ENCODE measurements at regions not wholly inside any gene's neighbourhood (a gene's known extent, or its start where the extent isn't known, plus 50 kb on each side); places are given as distances from the start of the nearest gene placed in this dataset.

DNA sequence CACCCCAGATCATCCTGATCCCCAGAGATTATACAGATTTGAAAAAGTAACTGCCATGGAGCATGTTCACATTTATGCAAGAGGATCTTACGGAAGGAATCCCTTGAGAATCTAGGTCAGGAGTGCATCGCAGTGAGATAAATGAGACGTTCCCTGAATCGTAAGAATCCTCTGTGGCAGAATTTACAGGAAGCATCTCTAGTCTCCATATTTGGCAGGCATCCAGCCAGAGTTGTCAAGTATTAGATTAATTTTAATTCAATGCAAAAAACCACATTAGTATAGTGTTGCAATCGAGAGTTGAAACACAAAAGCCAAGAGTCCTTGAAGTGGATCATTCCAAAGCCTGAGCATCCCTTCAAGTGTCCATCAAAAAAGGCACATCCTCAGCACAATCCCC is 100.8 kb downstream of the RRAGC start:
- H3K79me1 ChIP-seq (replicated peaks; ENCODE audit: low read length, poor library complexity, severe bottlenecking), result no peaks in the 10 kb centered on the region
- H4K8ac ChIP-seq (ENCODE audit: low read length), result no peak overlapping the region

DNA sequence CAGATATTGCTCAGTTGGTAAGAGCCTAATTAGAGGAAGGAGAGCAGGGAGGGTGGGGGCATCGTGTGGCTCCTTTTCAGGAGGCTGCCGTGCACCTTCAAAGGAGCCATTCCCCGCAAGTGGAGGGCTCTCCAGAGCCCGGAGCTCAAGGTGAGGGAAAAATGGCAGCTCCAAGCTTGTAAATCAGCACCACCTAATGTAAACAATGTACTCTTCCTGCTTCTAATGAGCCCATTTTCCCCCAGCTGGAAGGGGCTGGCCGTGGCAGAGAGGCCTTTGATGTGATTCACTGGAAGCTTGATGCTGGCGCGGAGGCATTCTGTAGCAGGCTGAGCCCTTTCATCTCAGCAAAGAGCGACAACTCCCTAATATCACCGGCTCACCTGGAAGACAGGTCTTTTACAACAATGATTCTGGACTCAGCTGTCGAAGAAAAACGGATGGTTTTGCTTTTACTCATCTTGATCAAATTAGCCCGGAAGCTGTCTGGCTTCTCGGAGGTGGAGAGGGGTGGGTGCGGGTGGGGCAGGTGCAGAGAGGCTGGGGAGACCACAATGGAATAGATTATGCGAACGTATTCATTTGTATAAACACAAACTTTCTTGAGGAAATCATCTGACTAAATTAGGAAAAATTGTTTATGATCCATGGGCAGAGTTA is 112.5 kb downstream of the RRAGC start:
- no peak overlapping the region for H3K9ac ChIP-seq (ENCODE audit: low read length)
- H3K4ac ChIP-seq (ENCODE audit: low read depth in 1 of 2, low read length in 2 of 2), result no peak overlapping the region
- H3K27me3 ChIP-seq (ENCODE audit: control insufficient read depth in 1 of 2, insufficient read depth in 1 of 2, low read length in 2 of 2), result peaks cover 0 to under 1% of the 10 kb centered on the region in 2 experiments
- no peaks in the 10 kb centered on the region for H3K4me1 ChIP-seq (ENCODE audit: control insufficient read depth, insufficient read depth, low read depth, low read length)
- no peak overlapping the region for H3K23ac ChIP-seq (ENCODE audit: low read length in 2 of 2)
- no peak overlapping the region for H3K14ac ChIP-seq (ENCODE audit: low read length in 2 of 2)
- H3K9me3 ChIP-seq (ENCODE audit: control insufficient read depth, low read length), result peaks cover 5% of the 10 kb centered on the region
- H3K4me3 ChIP-seq (ENCODE audit: insufficient read depth in 1 of 2, low read depth in 1 of 2, low read length in 2 of 2), result no peak overlapping the region
- no peak overlapping the region for H4K91ac ChIP-seq (ENCODE audit: low read length)
- H2AFZ ChIP-seq (ENCODE audit: low read depth, low read length), result no peak overlapping the region
- no peaks in the 10 kb centered on the region for H3K36me3 ChIP-seq (ENCODE audit: control insufficient read depth in 1 of 2, insufficient read depth in 2 of 2, low read depth in 1 of 2, low read length in 2 of 2)
- no peak overlapping the region for H2BK12ac ChIP-seq (ENCODE audit: low read length in 2 of 2)
- H3K27ac ChIP-seq (ENCODE audit: low read length, poor library complexity, severe bottlenecking), result no peak overlapping the region
- H4K8ac ChIP-seq (ENCODE audit: low read length), result peak overlapping the region; percentile 30
- no peak overlapping the region for H2AK5ac ChIP-seq (ENCODE audit: low read length, severe bottlenecking)
- H3K4me2 ChIP-seq (ENCODE audit: low read length, poor library complexity, severe bottlenecking), result no peak overlapping the region
- no peak overlapping the region for H2BK5ac ChIP-seq (ENCODE audit: low read depth, low read length, poor library complexity, severe bottlenecking)
- H3K79me1 ChIP-seq (replicated peaks; ENCODE audit: low read length, poor library complexity, severe bottlenecking), result no peaks in the 10 kb centered on the region
- no peak overlapping the region for H2BK120ac ChIP-seq (ENCODE audit: low read depth, low read length)
- DNase-seq, result no peak
- no peak overlapping the region for H3K18ac ChIP-seq (ENCODE audit: low read depth in 1 of 2, low read length in 2 of 2)
- no peak overlapping the region for H2BK15ac ChIP-seq (ENCODE audit: low read depth, poor library complexity, severe bottlenecking)
- 44% methylated on average over 13 of the region's 16 CpGs for WGBS

More for the DNA sequence above, 100.8 kb downstream of the RRAGC start:
- H2BK120ac ChIP-seq (ENCODE audit: low read depth, low read length), result no peak overlapping the region
- H4K91ac ChIP-seq (ENCODE audit: low read length), result no peak overlapping the region
- no peak overlapping the region for H2BK15ac ChIP-seq (ENCODE audit: low read depth, poor library complexity, severe bottlenecking)
- H3K18ac ChIP-seq (ENCODE audit: low read depth in 1 of 2, low read length in 2 of 2), result no peak overlapping the region
- H3K4me3 ChIP-seq (ENCODE audit: insufficient read depth in 1 of 2, low read depth in 1 of 2, low read length in 2 of 2), result no peak overlapping the region
- no peak overlapping the region for H3K9ac ChIP-seq (ENCODE audit: low read length)
- H3K4me2 ChIP-seq (ENCODE audit: low read length, poor library complexity, severe bottlenecking), result no peak overlapping the region
- no peak overlapping the region for H3K4ac ChIP-seq (ENCODE audit: low read depth in 1 of 2, low read length in 2 of 2)
- no peak overlapping the region for H3K23ac ChIP-seq (ENCODE audit: low read length in 2 of 2)
- H3K14ac ChIP-seq (ENCODE audit: low read length in 2 of 2), result no peak overlapping the region
- H3K9me3 ChIP-seq (ENCODE audit: control insufficient read depth, low read length), result no peaks in the 10 kb centered on the region
- no peak overlapping the region for H2BK12ac ChIP-seq (ENCODE audit: low read length in 2 of 2)
- no peaks in the 10 kb centered on the region for H3K4me1 ChIP-seq (ENCODE audit: control insufficient read depth, insufficient read depth, low read depth, low read length)
- WGBS, result 81% methylated on average over 5 of the region's 5 CpGs
- no peak for DNase-seq
- no peak overlapping the region for H3K27ac ChIP-seq (ENCODE audit: low read length, poor library complexity, severe bottlenecking)
- H2BK5ac ChIP-seq (ENCODE audit: low read depth, low read length, poor library complexity, severe bottlenecking), result no peak overlapping the region
- H3K27me3 ChIP-seq (ENCODE audit: control insufficient read depth in 1 of 2, insufficient read depth in 1 of 2, low read length in 2 of 2), result peaks cover 0 to 11% of the 10 kb centered on the region in 2 experiments
- H2AFZ ChIP-seq (ENCODE audit: low read depth, low read length), result no peak overlapping the region
- H3K36me3 ChIP-seq (ENCODE audit: control insufficient read depth in 1 of 2, insufficient read depth in 2 of 2, low read depth in 1 of 2, low read length in 2 of 2), result no peaks in the 10 kb centered on the region
- no peak overlapping the region for H2AK5ac ChIP-seq (ENCODE audit: low read length, severe bottlenecking)

DNA sequence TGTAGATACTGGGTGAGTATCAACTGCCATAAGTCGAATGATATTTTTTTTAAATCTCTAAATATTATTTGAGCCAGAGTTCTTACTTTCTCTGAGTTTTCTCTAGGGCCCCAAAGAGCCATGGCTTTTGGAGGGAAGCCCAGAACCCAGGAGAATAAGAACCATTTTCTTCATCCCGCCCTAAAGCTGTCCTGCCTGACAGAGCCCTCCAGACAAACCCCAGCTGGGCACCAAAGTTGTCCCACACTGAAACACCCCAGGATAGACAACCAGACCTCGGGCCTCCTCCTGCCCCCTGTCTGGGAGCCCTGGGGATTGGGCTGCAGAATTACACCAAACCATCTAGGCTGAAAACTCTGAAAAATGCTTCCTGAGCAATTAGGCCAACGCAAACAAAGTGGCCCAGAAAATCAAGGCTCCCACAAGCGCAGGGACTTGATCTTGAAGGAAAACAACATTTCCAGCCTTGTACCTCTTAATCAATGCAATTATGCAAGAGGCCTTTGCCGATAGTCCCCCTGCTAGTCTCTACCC is 113.1 kb downstream of the RRAGC start:
- H3K36me3 ChIP-seq (ENCODE audit: control insufficient read depth in 1 of 2, insufficient read depth in 2 of 2, low read depth in 1 of 2, low read length in 2 of 2), result no peaks in the 10 kb centered on the region
- no peak overlapping the region for H2BK5ac ChIP-seq (ENCODE audit: low read depth, low read length, poor library complexity, severe bottlenecking)
- H3K79me1 ChIP-seq (replicated peaks; ENCODE audit: low read length, poor library complexity, severe bottlenecking), result no peaks in the 10 kb centered on the region
- H3K14ac ChIP-seq (ENCODE audit: low read length in 2 of 2), result no peak overlapping the region
- no peak overlapping the region for H3K27ac ChIP-seq (ENCODE audit: low read length, poor library complexity, severe bottlenecking)
- no peak overlapping the region for H3K18ac ChIP-seq (ENCODE audit: low read depth in 1 of 2, low read length in 2 of 2)
- no peak overlapping the region for H3K9ac ChIP-seq (ENCODE audit: low read length)
- no peak overlapping the region for H3K23ac ChIP-seq (ENCODE audit: low read length in 2 of 2)
- WGBS, result 81% methylated on average over 5 of the region's 6 CpGs
- no peak overlapping the region for H3K4me2 ChIP-seq (ENCODE audit: low read length, poor library complexity, severe bottlenecking)
- H3K27me3 ChIP-seq (ENCODE audit: control insufficient read depth in 1 of 2, insufficient read depth in 1 of 2, low read length in 2 of 2), result no peaks in the 10 kb centered on the region
- no peaks in the 10 kb centered on the region for H3K4me1 ChIP-seq (ENCODE audit: control insufficient read depth, insufficient read depth, low read depth, low read length)
- no peak overlapping the region for H4K8ac ChIP-seq (ENCODE audit: low read length)
- no peak overlapping the region for H2BK15ac ChIP-seq (ENCODE audit: low read depth, poor library complexity, severe bottlenecking)
- H3K4me3 ChIP-seq (ENCODE audit: insufficient read depth in 1 of 2, low read depth in 1 of 2, low read length in 2 of 2), result no peak overlapping the region
- H3K9me3 ChIP-seq (ENCODE audit: control insufficient read depth, low read length), result peaks cover 5% of the 10 kb centered on the region
- no peak overlapping the region for H3K4ac ChIP-seq (ENCODE audit: low read depth in 1 of 2, low read length in 2 of 2)
- H2BK12ac ChIP-seq (ENCODE audit: low read length in 2 of 2), result no peak overlapping the region
- DNase-seq, result no peak
- H2AK5ac ChIP-seq (ENCODE audit: low read length, severe bottlenecking), result no peak overlapping the region
- H2AFZ ChIP-seq (ENCODE audit: low read depth, low read length), result no peak overlapping the region
- H4K91ac ChIP-seq (ENCODE audit: low read length), result no peak overlapping the region
- no peak overlapping the region for H2BK120ac ChIP-seq (ENCODE audit: low read depth, low read length)

DNA sequence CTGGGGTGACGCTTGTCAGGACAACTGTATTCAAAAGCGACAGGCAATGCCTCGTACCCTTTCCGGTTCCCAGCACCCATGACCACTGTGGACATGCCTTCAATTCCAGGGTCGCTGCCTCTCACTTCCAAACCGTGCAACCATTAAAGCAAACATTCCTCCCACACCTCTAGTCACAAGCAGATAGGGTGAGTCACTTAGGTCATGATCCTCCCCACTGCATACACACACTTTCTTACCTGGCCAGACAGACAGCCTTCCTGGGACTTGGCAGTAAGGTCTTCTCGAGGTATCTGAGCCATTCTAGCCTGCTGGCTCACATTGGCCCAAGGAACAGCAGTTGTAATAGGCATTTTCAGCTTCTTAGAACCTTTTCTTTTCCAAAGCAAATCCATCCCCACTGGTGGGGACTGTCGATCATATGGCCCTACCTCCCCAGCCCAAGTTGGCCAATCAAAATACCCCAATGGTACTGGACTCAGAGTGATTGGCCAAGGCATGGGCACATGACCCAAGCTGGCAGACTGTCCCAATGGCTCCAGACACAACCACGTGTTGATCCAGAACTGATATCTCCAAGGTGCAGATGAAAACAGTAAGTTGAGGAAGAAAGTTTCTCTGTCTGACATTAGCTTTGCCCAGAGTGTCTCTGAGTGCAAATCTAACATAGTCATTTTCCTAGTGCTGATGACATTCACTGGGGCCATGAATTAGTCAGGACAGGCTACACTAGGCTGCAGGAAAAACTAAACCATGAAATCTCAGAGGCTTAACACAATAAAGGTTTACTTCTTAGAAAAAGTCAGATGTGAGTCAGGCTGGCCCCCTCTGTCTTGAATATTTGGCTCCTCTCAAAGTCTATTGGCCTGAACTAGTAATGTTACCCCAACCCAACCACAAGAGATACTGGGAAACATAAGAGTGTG is 113.8 kb downstream of the RRAGC start:
- H2AK5ac ChIP-seq (ENCODE audit: low read length, severe bottlenecking), result no peak overlapping the region
- 85% methylated on average over 9 of the region's 9 CpGs for WGBS
- H3K36me3 ChIP-seq (ENCODE audit: control insufficient read depth in 1 of 2, insufficient read depth in 2 of 2, low read depth in 1 of 2, low read length in 2 of 2), result no peaks in the 10 kb centered on the region
- H3K14ac ChIP-seq (ENCODE audit: low read length in 2 of 2), result no peak overlapping the region
- H3K9me3 ChIP-seq (ENCODE audit: control insufficient read depth, low read length), result peaks cover 5% of the 10 kb centered on the region
- no peak overlapping the region for H3K23ac ChIP-seq (ENCODE audit: low read length in 2 of 2)
- no peak for DNase-seq
- no peak overlapping the region for H2BK12ac ChIP-seq (ENCODE audit: low read length in 2 of 2)
- H2AFZ ChIP-seq (ENCODE audit: low read depth, low read length), result no peak overlapping the region
- no peak overlapping the region for H2BK5ac ChIP-seq (ENCODE audit: low read depth, low read length, poor library complexity, severe bottlenecking)
- H3K4me1 ChIP-seq (ENCODE audit: control insufficient read depth, insufficient read depth, low read depth, low read length), result peaks cover 2% of the 10 kb centered on the region
- no peaks in the 10 kb centered on the region for H3K27me3 ChIP-seq (ENCODE audit: control insufficient read depth in 1 of 2, insufficient read depth in 1 of 2, low read length in 2 of 2)
- H3K79me1 ChIP-seq (replicated peaks; ENCODE audit: low read length, poor library complexity, severe bottlenecking), result no peaks in the 10 kb centered on the region
- H3K4me3 ChIP-seq (ENCODE audit: insufficient read depth in 1 of 2, low read depth in 1 of 2, low read length in 2 of 2), result no peak overlapping the region
- H3K9ac ChIP-seq (ENCODE audit: low read length), result no peak overlapping the region
- H3K4me2 ChIP-seq (ENCODE audit: low read length, poor library complexity, severe bottlenecking), result no peak overlapping the region
- H4K8ac ChIP-seq (ENCODE audit: low read length), result no peak overlapping the region
- H3K27ac ChIP-seq (ENCODE audit: low read length, poor library complexity, severe bottlenecking), result no peak overlapping the region
- H2BK120ac ChIP-seq (ENCODE audit: low read depth, low read length), result no peak overlapping the region
- no peak overlapping the region for H3K18ac ChIP-seq (ENCODE audit: low read depth in 1 of 2, low read length in 2 of 2)
- H3K4ac ChIP-seq (ENCODE audit: low read depth in 1 of 2, low read length in 2 of 2), result no peak overlapping the region
- no peak overlapping the region for H4K91ac ChIP-seq (ENCODE audit: low read length)
- H2BK15ac ChIP-seq (ENCODE audit: low read depth, poor library complexity, severe bottlenecking), result no peak overlapping the region

Data from mesenchymal stem cell (in vitro differentiated cells and primary cell).